ENCODE measurements at regions not wholly inside any gene's neighbourhood (a gene's known extent, or its start where the extent isn't known, plus 50 kb on each side); places are given as distances from the start of the nearest gene placed in this dataset.

- no peak for TF ChIP-seq CTCF (IDR thresholded peaks at IDR 0.05)
- no peaks in the 10 kb centered on the region for H3K36me3 ChIP-seq (ENCODE audit: control insufficient read depth, insufficient read depth, low read length)
- no peaks in the 10 kb centered on the region for H3K9me3 ChIP-seq (ENCODE audit: control insufficient read depth, low read length)
- H3K27me3 ChIP-seq (ENCODE audit: control insufficient read depth, insufficient read depth, low read length) = no peaks in the 10 kb centered on the region
- H3K9ac ChIP-seq = no peak overlapping the region
- H3K4me1 ChIP-seq = no peaks in the 10 kb centered on the region
- H3K4me2 ChIP-seq (ENCODE audit: low read length) = no peak overlapping the region
- no peaks in the 10 kb centered on the region for H3K79me2 ChIP-seq
- no peak overlapping the region for H3K4me3 ChIP-seq (ENCODE audit: low read depth, low read length)
- H2AFZ ChIP-seq = peak overlapping the region; percentile 45
- H3K27ac ChIP-seq = no peak overlapping the region
Observed at GRCh38 chr18:27413495-27414401, 228.6 kb upstream of the CHST9 start.

GRCh38 chr18:27412556-27412955 is 227.4 kb upstream of the CHST9 start:
- Histone ChIP-seq H3K27ac (no peak overlapping the region), H3K4me3 (ENCODE audit: low read depth, low read length) (no peak overlapping the region), H3K4me1 (no peaks in the 10 kb centered on the region), H3K36me3 (ENCODE audit: control insufficient read depth, insufficient read depth, low read length) (no peaks in the 10 kb centered on the region), H3K27me3 (ENCODE audit: control insufficient read depth, insufficient read depth, low read length) (no peaks in the 10 kb centered on the region), H3K9me3 (ENCODE audit: control insufficient read depth, low read length) (no peaks in the 10 kb centered on the region), H3K4me2 (ENCODE audit: low read length) (no peak overlapping the region), H3K79me2 (no peaks in the 10 kb centered on the region), H2AFZ (no peak overlapping the region), H3K9ac (no peak overlapping the region)
- TF ChIP-seq CTCF (IDR thresholded peaks at IDR 0.05) = no peak

GRCh38 chr18:27411911-27412310 is 226.8 kb upstream of the CHST9 start:
- no peak overlapping the region for H2AFZ ChIP-seq
- no peaks in the 10 kb centered on the region for H3K27me3 ChIP-seq (ENCODE audit: control insufficient read depth, insufficient read depth, low read length)
- no peak overlapping the region for H3K27ac ChIP-seq
- no peak overlapping the region for H3K4me2 ChIP-seq (ENCODE audit: low read length)
- H3K79me2 ChIP-seq = no peaks in the 10 kb centered on the region
- H3K9me3 ChIP-seq (ENCODE audit: control insufficient read depth, low read length) = no peaks in the 10 kb centered on the region
- no peaks in the 10 kb centered on the region for H3K4me1 ChIP-seq
- H3K36me3 ChIP-seq (ENCODE audit: control insufficient read depth, insufficient read depth, low read length) = no peaks in the 10 kb centered on the region
- H3K9ac ChIP-seq = no peak overlapping the region
- no peak overlapping the region for H3K4me3 ChIP-seq (ENCODE audit: low read depth, low read length)
- no peak for TF ChIP-seq CTCF (IDR thresholded peaks at IDR 0.05)

GRCh38 chr18:27411013-27411412 is 225.9 kb upstream of the CHST9 start:
- Histone ChIP-seq H3K4me2 (ENCODE audit: low read length) (no peak overlapping the region), H3K36me3 (ENCODE audit: control insufficient read depth, insufficient read depth, low read length) (no peaks in the 10 kb centered on the region), H3K4me1 (no peaks in the 10 kb centered on the region), H3K27me3 (ENCODE audit: control insufficient read depth, insufficient read depth, low read length) (no peaks in the 10 kb centered on the region), H3K27ac (no peak overlapping the region), H3K79me2 (no peaks in the 10 kb centered on the region), H3K9me3 (ENCODE audit: control insufficient read depth, low read length) (no peaks in the 10 kb centered on the region), H3K9ac (no peak overlapping the region), H3K4me3 (ENCODE audit: low read depth, low read length) (no peak overlapping the region), H2AFZ (no peak overlapping the region)
- TF ChIP-seq CTCF (IDR thresholded peaks at IDR 0.05) = no peak

GRCh38 chr18:27404855-27405254 is 219.7 kb upstream of the CHST9 start:
- no peak for TF ChIP-seq CTCF (IDR thresholded peaks at IDR 0.05)
- Histone ChIP-seq H3K27me3 (ENCODE audit: control insufficient read depth, insufficient read depth, low read length) (no peaks in the 10 kb centered on the region), H3K4me3 (ENCODE audit: low read depth, low read length) (no peak overlapping the region), H3K79me2 (no peaks in the 10 kb centered on the region), H3K4me1 (no peaks in the 10 kb centered on the region), H3K27ac (no peak overlapping the region), H3K9me3 (ENCODE audit: control insufficient read depth, low read length) (no peaks in the 10 kb centered on the region), H2AFZ (no peak overlapping the region), H3K9ac (no peak overlapping the region), H3K36me3 (ENCODE audit: control insufficient read depth, insufficient read depth, low read length) (no peaks in the 10 kb centered on the region), H3K4me2 (ENCODE audit: low read length) (no peak overlapping the region)

Measured in parathyroid adenoma (tissue), 2 donors.